ENCODE measurements at regions not wholly inside any gene's neighbourhood (a gene's known extent, or its start where the extent isn't known, plus 50 kb on each side); places are given as distances from the start of the nearest gene placed in this dataset.
"Not testable (repeated sequence)": the region's sequence is repeated elsewhere in the genome, so short reads cannot be mapped to it uniquely, and the experiment has no call there.

GRCh38 chr2:34729845-34730244 is 1130.7 kb upstream of the FAM98A start:
- no peak overlapping the region for H3K4me3 Mint-ChIP-seq
- H3K36me3 Mint-ChIP-seq (ENCODE audit: low read depth) = no peaks in the 10 kb centered on the region
- no peaks in the 10 kb centered on the region for H3K27me3 Mint-ChIP-seq
- no peaks in the 10 kb centered on the region for H3K9me3 ChIP-seq (ENCODE audit: control insufficient read depth, low read length, poor library complexity, severe bottlenecking)
- ATAC-seq (no peak), DNase-seq (no peak)
- no peaks in the 10 kb centered on the region for H3K4me1 Mint-ChIP-seq
- H3K27ac Mint-ChIP-seq = no peak overlapping the region

- Mint-ChIP-seq H3K4me3 (no peak overlapping the region), H3K27ac (no peak overlapping the region), H3K27me3 (no peaks in the 10 kb centered on the region), H3K4me1 (no peaks in the 10 kb centered on the region), H3K36me3 (ENCODE audit: low read depth) (no peaks in the 10 kb centered on the region)
- DNase-seq = no peak
- no peaks in the 10 kb centered on the region for H3K9me3 ChIP-seq (ENCODE audit: control insufficient read depth, low read length, poor library complexity, severe bottlenecking)
- no peak for ATAC-seq
These were observed 1125.0 kb upstream of the FAM98A start for GRCh38 chr2:34724107-34724506.

- ATAC-seq (no peak), DNase-seq (no peak)
- Mint-ChIP-seq H3K27ac (no peak overlapping the region), H3K27me3 (no peaks in the 10 kb centered on the region), H3K4me3 (no peak overlapping the region), H3K4me1 (no peaks in the 10 kb centered on the region), H3K36me3 (ENCODE audit: low read depth) (no peaks in the 10 kb centered on the region)
- no peaks in the 10 kb centered on the region for H3K9me3 ChIP-seq (ENCODE audit: control insufficient read depth, low read length, poor library complexity, severe bottlenecking)
These were observed 1124.6 kb upstream of the FAM98A start for GRCh38 chr2:34723683-34724082.

GRCh38 chr2:34719206-34719605 is 1120.1 kb upstream of the FAM98A start:
- no peak for DNase-seq
- no peak for ATAC-seq
- Mint-ChIP-seq H3K4me1 (no peaks in the 10 kb centered on the region), H3K4me3 (no peak overlapping the region), H3K27me3 (no peaks in the 10 kb centered on the region), H3K27ac (no peak overlapping the region), H3K36me3 (ENCODE audit: low read depth) (no peaks in the 10 kb centered on the region)
- no peaks in the 10 kb centered on the region for H3K9me3 ChIP-seq (ENCODE audit: control insufficient read depth, low read length, poor library complexity, severe bottlenecking)

- H3K36me3 Mint-ChIP-seq (ENCODE audit: low read depth) = no peaks in the 10 kb centered on the region
- no peaks in the 10 kb centered on the region for H3K9me3 ChIP-seq (ENCODE audit: control insufficient read depth, low read length, poor library complexity, severe bottlenecking)
- DNase-seq (no peak), ATAC-seq (no peak)
- no peak overlapping the region for H3K4me3 Mint-ChIP-seq
- no peaks in the 10 kb centered on the region for H3K4me1 Mint-ChIP-seq
- no peaks in the 10 kb centered on the region for H3K27me3 Mint-ChIP-seq
- no peak overlapping the region for H3K27ac Mint-ChIP-seq
These were observed 1106.6 kb upstream of the FAM98A start for GRCh38 chr2:34705551-34706247.

GRCh38 chr2:34703292-34703691 is 1104.2 kb upstream of the FAM98A start:
- Mint-ChIP-seq H3K4me1 (no peaks in the 10 kb centered on the region), H3K36me3 (ENCODE audit: low read depth) (no peaks in the 10 kb centered on the region), H3K27ac (no peak overlapping the region), H3K27me3 (no peaks in the 10 kb centered on the region), H3K4me3 (no peak overlapping the region)
- DNase-seq (no peak), ATAC-seq (no peak)
- no peaks in the 10 kb centered on the region for H3K9me3 ChIP-seq (ENCODE audit: control insufficient read depth, low read length, poor library complexity, severe bottlenecking)

GRCh38 chr2:34702391-34702790 is 1103.3 kb upstream of the FAM98A start:
- H3K4me1 Mint-ChIP-seq; H3K27me3 Mint-ChIP-seq; H3K36me3 Mint-ChIP-seq (ENCODE audit: low read depth); ATAC-seq; H3K4me3 Mint-ChIP-seq; H3K9me3 ChIP-seq (ENCODE audit: control insufficient read depth, low read length, poor library complexity, severe bottlenecking); DNase-seq; H3K27ac Mint-ChIP-seq: not testable (repeated sequence)

- not testable (repeated sequence) for H3K9me3 ChIP-seq (ENCODE audit: control insufficient read depth, low read length, poor library complexity, severe bottlenecking); DNase-seq; H3K27ac Mint-ChIP-seq; H3K4me1 Mint-ChIP-seq; H3K4me3 Mint-ChIP-seq; H3K36me3 Mint-ChIP-seq (ENCODE audit: low read depth); H3K27me3 Mint-ChIP-seq; ATAC-seq
These were observed 1078.5 kb upstream of the FAM98A start for GRCh38 chr2:34677591-34677990.

GRCh38 chr2:34677119-34677531 is 1078.0 kb upstream of the FAM98A start:
- H3K4me3 Mint-ChIP-seq; H3K36me3 Mint-ChIP-seq (ENCODE audit: low read depth); H3K27ac Mint-ChIP-seq; ATAC-seq; H3K9me3 ChIP-seq (ENCODE audit: control insufficient read depth, low read length, poor library complexity, severe bottlenecking); H3K27me3 Mint-ChIP-seq; H3K4me1 Mint-ChIP-seq; DNase-seq: not testable (repeated sequence)

- Mint-ChIP-seq H3K4me3 (no peak overlapping the region), H3K27ac (no peak overlapping the region), H3K27me3 (no peaks in the 10 kb centered on the region), H3K4me1 (no peaks in the 10 kb centered on the region), H3K36me3 (ENCODE audit: low read depth) (no peaks in the 10 kb centered on the region)
- ATAC-seq (no peak), DNase-seq (no peak)
- H3K9me3 ChIP-seq (ENCODE audit: control insufficient read depth, low read length, poor library complexity, severe bottlenecking) = no peaks in the 10 kb centered on the region
These were observed 1071.4 kb upstream of the FAM98A start for GRCh38 chr2:34670482-34670881.

GRCh38 chr2:34666821-34667220 is 1067.7 kb upstream of the FAM98A start:
- no peak overlapping the region for H3K4me3 Mint-ChIP-seq
- no peaks in the 10 kb centered on the region for H3K9me3 ChIP-seq (ENCODE audit: control insufficient read depth, low read length, poor library complexity, severe bottlenecking)
- no peaks in the 10 kb centered on the region for H3K27me3 Mint-ChIP-seq
- no peak for ATAC-seq
- no peak overlapping the region for H3K27ac Mint-ChIP-seq
- DNase-seq = no peak
- H3K36me3 Mint-ChIP-seq (ENCODE audit: low read depth) = no peaks in the 10 kb centered on the region
- no peaks in the 10 kb centered on the region for H3K4me1 Mint-ChIP-seq

- H3K27me3 Mint-ChIP-seq = no peaks in the 10 kb centered on the region
- no peaks in the 10 kb centered on the region for H3K9me3 ChIP-seq (ENCODE audit: control insufficient read depth, low read length, poor library complexity, severe bottlenecking)
- no peaks in the 10 kb centered on the region for H3K4me1 Mint-ChIP-seq
- no peaks in the 10 kb centered on the region for H3K36me3 Mint-ChIP-seq (ENCODE audit: low read depth)
- DNase-seq (no peak), ATAC-seq (no peak)
- H3K27ac Mint-ChIP-seq = no peak overlapping the region
- no peak overlapping the region for H3K4me3 Mint-ChIP-seq
These were observed 1065.2 kb upstream of the FAM98A start for GRCh38 chr2:34664266-34664665.

- no peak for DNase-seq
- no peaks in the 10 kb centered on the region for H3K27me3 Mint-ChIP-seq
- no peaks in the 10 kb centered on the region for H3K4me1 Mint-ChIP-seq
- H3K4me3 Mint-ChIP-seq = no peak overlapping the region
- H3K27ac Mint-ChIP-seq = no peak overlapping the region
- no peaks in the 10 kb centered on the region for H3K9me3 ChIP-seq (ENCODE audit: control insufficient read depth, low read length, poor library complexity, severe bottlenecking)
- no peaks in the 10 kb centered on the region for H3K36me3 Mint-ChIP-seq (ENCODE audit: low read depth)
- no peak for ATAC-seq
These were observed 1064.2 kb upstream of the FAM98A start for GRCh38 chr2:34663314-34663713.

GRCh38 chr2:34660741-34661140 is 1061.6 kb upstream of the FAM98A start:
- Mint-ChIP-seq H3K27me3 (no peaks in the 10 kb centered on the region), H3K4me3 (no peak overlapping the region), H3K36me3 (ENCODE audit: low read depth) (no peaks in the 10 kb centered on the region), H3K27ac (no peak overlapping the region), H3K4me1 (no peaks in the 10 kb centered on the region)
- H3K9me3 ChIP-seq (ENCODE audit: control insufficient read depth, low read length, poor library complexity, severe bottlenecking) = no peaks in the 10 kb centered on the region
- DNase-seq = no peak
- ATAC-seq = no peak

Data from T-helper 17 cell (primary cell).